Natural killer cell treated with Interleukin-12 subunit alpha and Interleukin-12 subunit beta and Interleukin-15 and Interleukin-18, amount 100 ng/mL, for 72 hours (primary cell): ENCODE measurements at regions not wholly inside any gene's neighbourhood (a gene's known extent, or its start where the extent isn't known, plus 50 kb on each side); places are given as distances from the start of the nearest gene placed in this dataset.
"Not testable (repeated sequence)": the region's sequence is repeated elsewhere in the genome, so short reads cannot be mapped to it uniquely, and the experiment has no call there.

Experiments
- ATAC-seq, 2 donors: fragments of 150-1000 bp; cut with Tn5 transposase in 1 of 2; sonication (Bioruptor Pico), chemical (Tn5 transposase) in 1 of 2; 2 replicates each; pipeline ENCODE4 v1.10.0; 2021
- DNase-seq: peaks from one replicate; pipeline ENCODE4 v3.0.0; 2022; ENCODE audit warnings: low spot score
- H3K27ac Mint-ChIP-seq, 2 donors: 1 replicate in 1 of 2; 2 replicates in 1 of 2; pipeline ENCODE4 v1.8.0; 2022; ENCODE audit warnings: mixed read lengths in 2 of 2, mild to moderate bottlenecking in 1 of 2, moderate library complexity in 1 of 2
- H3K27me3 Mint-ChIP-seq, 2 donors: 1 replicate in 1 of 2; 2 replicates in 1 of 2; pipeline ENCODE4 v1.8.0; 2022; ENCODE audit warnings: mixed read lengths in 2 of 2
- H3K36me3 Mint-ChIP-seq: one replicate; pipeline ENCODE4 v1.8.0; 2022; ENCODE audit warnings: mixed read lengths
- H3K4me1 Mint-ChIP-seq, 2 donors: 1 replicate in 1 of 2; 2 replicates in 1 of 2; pipeline ENCODE4 v1.8.0; 2022; ENCODE audit warnings: low read depth in 2 of 2, mixed read lengths in 2 of 2, mild to moderate bottlenecking in 1 of 2
- H3K4me3 Mint-ChIP-seq: one replicate; pipeline ENCODE4 v1.8.0; 2022; ENCODE audit warnings: mixed read lengths
- H3K9me3 Mint-ChIP-seq: 2 replicates; pipeline ENCODE4 v1.8.0; 2022; ENCODE audit warnings: mixed read lengths

DNA sequence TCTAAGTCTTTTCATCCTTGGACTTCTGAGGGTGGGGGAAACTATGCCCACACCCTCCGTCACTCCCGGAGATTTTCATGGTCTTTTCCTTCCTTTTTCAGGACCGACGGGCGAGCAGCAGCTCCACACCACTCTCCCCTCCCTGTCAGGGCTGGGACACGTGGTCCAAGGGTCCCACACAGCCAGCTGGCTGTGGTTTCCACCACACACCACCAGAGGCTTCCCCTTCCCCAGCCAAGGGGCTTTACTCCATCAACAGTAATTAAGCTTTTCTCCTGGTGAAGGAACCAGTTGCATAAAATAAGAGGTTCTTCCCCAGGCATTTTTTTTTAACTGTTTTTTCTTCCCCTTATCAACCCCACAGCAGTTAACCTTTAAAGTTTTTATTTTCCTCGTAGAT is 453.9 kb downstream of the GPAT3 start:
- peaks cover 7% of the 10 kb centered on the region for H3K9me3 Mint-ChIP-seq
- H3K4me1 Mint-ChIP-seq: no peaks in the 10 kb centered on the region
- no peak for DNase-seq
- H3K4me3 Mint-ChIP-seq: no peak overlapping the region
- no peak overlapping the region for H3K27ac Mint-ChIP-seq
- H3K36me3 Mint-ChIP-seq: no peaks in the 10 kb centered on the region
- no peak for ATAC-seq
- no peaks in the 10 kb centered on the region for H3K27me3 Mint-ChIP-seq

DNA sequence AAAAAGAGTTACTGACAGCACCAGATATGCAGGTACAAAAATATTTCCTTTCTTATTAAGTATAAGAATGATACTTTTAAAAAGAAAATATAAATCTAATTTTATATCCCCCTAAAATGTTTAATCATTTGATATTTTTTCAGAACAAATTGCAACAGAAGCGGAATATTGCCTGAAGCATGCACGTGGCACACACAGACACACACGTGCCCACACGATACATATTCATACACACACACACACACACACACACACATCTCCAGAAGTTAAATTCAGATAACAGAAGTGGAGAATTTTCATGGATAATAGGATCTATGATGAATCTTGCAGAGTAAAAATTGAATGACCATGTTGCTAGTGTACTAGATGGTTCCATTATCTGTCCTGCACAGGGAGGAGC is 445.2 kb downstream of the GPAT3 start:
- ATAC-seq (no peak), DNase-seq (no peak)
- peaks cover 3% of the 10 kb centered on the region for H3K9me3 Mint-ChIP-seq
- no peaks in the 10 kb centered on the region for H3K4me1 Mint-ChIP-seq
- no peaks in the 10 kb centered on the region for H3K36me3 Mint-ChIP-seq
- no peak overlapping the region for H3K4me3 Mint-ChIP-seq
- H3K27ac Mint-ChIP-seq: no peak overlapping the region
- H3K27me3 Mint-ChIP-seq: no peaks in the 10 kb centered on the region

DNA sequence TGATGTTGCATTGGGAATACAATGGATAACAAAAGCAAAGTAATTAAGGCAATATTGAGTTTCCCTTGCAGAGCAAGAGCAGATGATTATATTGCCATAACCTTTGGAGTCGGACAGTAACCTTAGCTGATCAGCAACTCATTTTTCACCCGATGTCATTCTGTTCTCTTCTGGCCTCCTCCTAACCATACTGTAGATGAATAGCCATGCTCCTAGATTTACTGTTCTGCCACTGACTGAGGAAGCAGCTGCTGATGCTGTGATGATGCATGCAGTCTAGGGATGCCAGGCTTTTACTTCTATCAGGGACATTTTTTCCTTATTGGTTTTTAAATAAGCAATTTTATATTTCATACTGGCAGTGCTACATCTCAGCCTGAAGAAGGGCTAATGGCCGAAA is 443.9 kb downstream of the GPAT3 start:
- H3K9me3 Mint-ChIP-seq: no peaks in the 10 kb centered on the region
- no peak overlapping the region for H3K27ac Mint-ChIP-seq
- ATAC-seq (no peak), DNase-seq (no peak)
- H3K4me3 Mint-ChIP-seq: no peak overlapping the region
- H3K36me3 Mint-ChIP-seq: no peaks in the 10 kb centered on the region
- H3K4me1 Mint-ChIP-seq: no peaks in the 10 kb centered on the region
- no peaks in the 10 kb centered on the region for H3K27me3 Mint-ChIP-seq

DNA sequence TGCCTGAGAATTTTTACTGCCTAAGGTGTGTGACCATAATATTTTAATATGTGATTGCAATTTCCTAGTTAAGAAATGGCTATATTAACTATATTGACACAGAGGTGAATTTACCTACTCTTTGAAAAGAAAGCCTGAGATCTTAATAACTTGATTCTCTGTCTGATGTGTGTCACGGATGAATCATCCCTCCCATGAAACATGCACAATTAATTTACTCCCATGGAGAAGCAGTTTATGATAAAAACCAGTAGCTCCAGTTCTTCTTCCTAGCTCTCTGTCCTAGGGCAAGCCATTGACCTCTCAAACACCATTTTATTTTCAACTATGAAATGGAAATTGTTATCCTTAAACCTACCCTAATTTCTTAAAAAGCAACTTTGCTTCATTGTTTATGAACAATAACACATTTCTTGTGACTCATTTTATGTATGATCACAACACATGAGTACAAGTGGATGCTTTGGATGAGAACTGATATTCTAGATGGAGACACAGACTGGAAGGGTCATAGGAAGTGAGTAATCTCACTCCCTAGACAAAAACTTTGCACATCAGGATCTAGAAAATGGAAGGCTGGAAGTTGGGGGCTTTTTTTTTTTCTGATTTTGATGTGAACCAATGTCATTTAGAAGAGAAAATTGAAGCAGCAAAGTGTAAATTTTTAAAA is 438.3 kb downstream of the GPAT3 start:
- Mint-ChIP-seq H3K9me3 (no peaks in the 10 kb centered on the region), H3K4me3 (no peak overlapping the region), H3K4me1 (no peaks in the 10 kb centered on the region), H3K36me3 (no peaks in the 10 kb centered on the region), H3K27ac (no peak overlapping the region), H3K27me3 (no peaks in the 10 kb centered on the region)
- ATAC-seq (no peak), DNase-seq (no peak)

DNA sequence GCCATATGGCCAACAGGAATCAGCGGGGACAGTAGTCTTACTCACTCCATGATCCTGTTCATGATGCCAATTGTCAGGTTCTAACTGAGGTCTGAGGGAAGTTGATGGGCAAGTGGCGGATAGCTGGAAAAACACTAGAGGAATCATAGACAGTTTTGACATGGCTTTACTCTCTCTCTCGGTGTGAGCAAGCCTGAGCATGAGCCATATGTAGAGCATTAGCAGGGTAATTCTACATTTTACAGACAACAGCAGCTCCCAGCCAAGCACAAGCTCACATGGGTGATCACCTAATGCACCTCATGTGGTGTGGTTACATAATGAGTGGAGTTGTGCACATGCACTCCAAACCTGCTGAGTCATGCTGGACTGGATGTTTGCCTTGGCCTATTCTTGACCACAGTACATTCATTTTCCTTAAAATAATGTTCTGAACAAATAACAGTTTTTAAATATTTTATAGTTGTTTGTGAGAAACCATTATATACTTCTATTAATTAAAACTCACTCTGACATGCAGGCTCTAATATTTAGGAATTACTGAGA is 429.2 kb downstream of the GPAT3 start:
- Mint-ChIP-seq H3K4me1 (no peaks in the 10 kb centered on the region), H3K9me3 (peaks cover 6% of the 10 kb centered on the region), H3K27ac (no peak overlapping the region), H3K4me3 (no peak overlapping the region), H3K36me3 (no peaks in the 10 kb centered on the region), H3K27me3 (no peaks in the 10 kb centered on the region)
- DNase-seq (no peak), ATAC-seq (no peak)

DNA sequence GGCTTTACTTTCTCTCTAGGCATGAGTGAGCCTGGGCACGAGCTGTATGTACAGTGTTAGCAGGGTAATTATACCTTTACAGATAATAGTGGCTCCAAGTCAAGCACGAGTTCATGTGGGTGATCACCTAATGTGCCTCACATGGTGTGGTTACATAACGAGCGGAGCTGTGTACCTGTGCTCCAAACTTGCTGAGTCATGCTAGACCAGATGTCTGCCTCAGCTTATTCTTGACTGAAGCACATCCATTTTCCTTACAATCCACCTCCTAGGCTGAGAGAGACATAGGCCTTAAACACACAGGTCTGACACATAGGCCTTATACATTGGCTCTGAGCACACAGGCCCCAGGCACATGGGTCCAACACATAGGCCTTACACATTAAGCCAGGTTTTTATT is 426.6 kb downstream of the GPAT3 start:
- H3K27me3 Mint-ChIP-seq: no peaks in the 10 kb centered on the region
- ATAC-seq (no peak), DNase-seq (no peak)
- no peaks in the 10 kb centered on the region for H3K4me1 Mint-ChIP-seq
- H3K4me3 Mint-ChIP-seq: no peak overlapping the region
- peaks cover 4% of the 10 kb centered on the region for H3K9me3 Mint-ChIP-seq
- H3K27ac Mint-ChIP-seq: no peak overlapping the region
- no peaks in the 10 kb centered on the region for H3K36me3 Mint-ChIP-seq

DNA sequence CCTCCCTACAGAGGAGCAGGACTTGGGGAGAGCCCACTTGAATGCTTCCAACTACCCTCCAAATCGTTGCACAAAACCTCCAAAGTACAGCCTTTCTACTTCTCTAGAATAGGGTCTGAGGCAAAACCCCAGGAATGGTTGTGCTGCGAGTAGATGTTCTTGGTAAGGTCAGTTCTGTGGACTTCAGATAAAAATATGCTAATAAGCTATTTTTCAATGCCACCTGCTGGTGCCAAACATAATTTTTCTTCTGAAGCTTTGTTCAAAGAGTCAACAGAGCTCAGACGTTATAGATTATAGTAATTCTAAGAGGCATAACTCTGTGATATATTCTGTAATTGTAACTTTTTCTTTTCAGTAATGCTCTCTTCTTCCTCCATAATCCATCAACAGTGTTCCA is 425.7 kb downstream of the GPAT3 start:
- Mint-ChIP-seq H3K36me3 (no peaks in the 10 kb centered on the region), H3K27ac (no peak overlapping the region), H3K4me3 (no peak overlapping the region)

DNA sequence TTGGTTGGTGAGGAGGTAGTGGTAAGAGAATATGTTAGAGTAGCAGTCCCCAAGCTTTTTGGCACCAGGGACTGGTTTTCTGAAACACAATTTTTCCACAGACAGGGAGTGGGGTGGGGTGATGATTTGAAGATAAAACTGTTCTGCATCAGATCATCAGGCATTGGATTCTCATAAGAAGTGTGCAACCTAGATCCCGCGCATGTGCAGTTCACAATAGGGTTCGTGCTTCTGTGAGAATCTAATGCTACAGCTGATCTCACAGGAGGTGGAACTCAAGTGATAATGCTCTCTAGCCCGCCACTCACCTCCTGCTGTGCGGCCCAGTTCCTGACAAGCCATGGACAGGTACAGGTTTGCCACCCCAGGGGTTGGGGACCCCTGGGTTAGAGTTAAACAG is 423.3 kb downstream of the GPAT3 start:
- Mint-ChIP-seq H3K4me1 (no peaks in the 10 kb centered on the region), H3K9me3 (peaks cover 17% of the 10 kb centered on the region), H3K36me3 (no peaks in the 10 kb centered on the region), H3K27me3 (no peaks in the 10 kb centered on the region), H3K27ac (no peak overlapping the region), H3K4me3 (no peak overlapping the region)
- ATAC-seq: no peak
- DNase-seq: no peak

More for the DNA sequence above, 425.7 kb downstream of the GPAT3 start:
- DNase-seq: no peak
- Mint-ChIP-seq H3K4me1 (no peaks in the 10 kb centered on the region), H3K27me3 (no peaks in the 10 kb centered on the region), H3K9me3 (peaks cover 10% of the 10 kb centered on the region)
- no peak for ATAC-seq

DNA sequence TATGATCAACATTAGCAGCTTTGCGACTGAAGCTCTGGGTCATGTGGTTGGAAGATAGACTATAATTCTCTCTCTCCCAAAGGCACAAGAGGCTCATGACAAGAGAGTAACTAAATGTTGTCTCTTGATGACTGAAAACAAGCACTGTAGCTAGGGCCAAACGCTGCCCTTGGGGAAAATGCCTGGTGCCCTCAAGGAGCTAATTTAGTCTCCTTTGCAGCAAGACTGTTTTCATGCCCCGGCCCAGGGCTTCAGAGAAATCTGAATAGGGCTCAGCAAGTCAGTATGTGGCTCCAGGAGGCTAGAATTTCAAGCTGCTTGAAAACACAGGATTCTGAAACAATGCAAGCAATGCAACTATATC is 411.9 kb downstream of the GPAT3 start:
- H3K4me1 Mint-ChIP-seq: no peaks in the 10 kb centered on the region
- no peaks in the 10 kb centered on the region for H3K36me3 Mint-ChIP-seq
- ATAC-seq: no peak
- no peak for DNase-seq
- no peak overlapping the region for H3K27ac Mint-ChIP-seq
- H3K9me3 Mint-ChIP-seq: no peaks in the 10 kb centered on the region
- no peak overlapping the region for H3K4me3 Mint-ChIP-seq
- no peaks in the 10 kb centered on the region for H3K27me3 Mint-ChIP-seq

DNA sequence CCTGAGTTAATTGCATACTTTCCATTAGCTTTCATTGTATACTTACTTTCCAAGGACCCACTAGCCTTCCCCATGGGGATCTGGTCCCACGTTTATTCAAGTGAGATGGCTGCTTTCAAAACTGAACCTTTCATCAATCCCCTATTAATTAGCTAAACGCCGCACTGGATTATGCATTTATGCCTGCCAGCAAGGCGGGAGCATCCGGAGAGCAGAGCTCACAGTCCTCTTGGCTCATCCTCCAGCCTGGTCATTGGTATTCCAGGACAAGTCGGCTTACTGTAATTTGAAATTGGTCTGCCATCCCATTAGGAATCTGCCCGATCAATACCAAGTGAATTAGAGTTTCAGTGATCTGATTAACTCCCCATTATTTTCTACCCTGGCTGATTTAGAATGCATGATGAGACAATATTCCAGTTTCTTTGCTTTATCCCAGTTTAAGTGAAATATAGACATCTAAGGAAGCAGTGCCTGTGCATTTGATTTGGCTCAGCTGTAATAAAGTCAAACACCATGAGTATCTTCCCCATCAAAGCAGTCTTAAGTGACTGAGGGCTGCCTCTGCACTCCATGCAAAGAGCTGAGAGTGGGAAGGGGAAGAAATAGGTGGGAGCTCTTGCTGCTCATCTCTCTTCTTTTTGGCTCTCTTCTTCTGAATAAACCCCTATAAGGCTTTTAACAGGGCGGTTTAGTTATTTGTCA is 411.4 kb downstream of the GPAT3 start:
- no peaks in the 10 kb centered on the region for H3K27me3 Mint-ChIP-seq
- no peaks in the 10 kb centered on the region for H3K9me3 Mint-ChIP-seq
- H3K36me3 Mint-ChIP-seq: no peaks in the 10 kb centered on the region
- H3K4me3 Mint-ChIP-seq: no peak overlapping the region
- DNase-seq (no peak), ATAC-seq (no peak)
- H3K27ac Mint-ChIP-seq: no peak overlapping the region
- no peaks in the 10 kb centered on the region for H3K4me1 Mint-ChIP-seq

DNA sequence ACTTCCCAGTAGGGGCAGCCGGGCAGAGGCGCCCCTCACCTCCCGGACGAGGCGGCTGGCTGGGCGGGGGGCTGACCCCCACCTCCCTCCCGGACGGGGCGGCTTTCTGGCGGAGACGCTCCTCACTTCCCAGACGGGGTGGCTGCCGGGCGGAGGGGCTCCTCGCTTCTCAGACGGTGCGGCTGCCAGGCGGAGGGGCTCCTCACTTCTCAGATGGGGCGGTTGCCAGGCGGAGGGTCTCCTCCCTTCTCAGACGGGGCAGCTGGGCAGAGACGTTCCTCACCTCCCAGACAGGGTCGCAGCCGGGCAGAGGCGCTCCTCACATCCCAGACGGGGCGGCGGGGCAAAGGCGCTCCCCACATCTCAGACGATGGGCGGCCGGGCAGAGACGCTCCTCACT is 407.8 kb downstream of the GPAT3 start:
- not testable (repeated sequence) for H3K27me3 Mint-ChIP-seq, H3K27ac Mint-ChIP-seq, DNase-seq, H3K36me3 Mint-ChIP-seq, H3K4me1 Mint-ChIP-seq, H3K9me3 Mint-ChIP-seq, ATAC-seq, H3K4me3 Mint-ChIP-seq

DNA sequence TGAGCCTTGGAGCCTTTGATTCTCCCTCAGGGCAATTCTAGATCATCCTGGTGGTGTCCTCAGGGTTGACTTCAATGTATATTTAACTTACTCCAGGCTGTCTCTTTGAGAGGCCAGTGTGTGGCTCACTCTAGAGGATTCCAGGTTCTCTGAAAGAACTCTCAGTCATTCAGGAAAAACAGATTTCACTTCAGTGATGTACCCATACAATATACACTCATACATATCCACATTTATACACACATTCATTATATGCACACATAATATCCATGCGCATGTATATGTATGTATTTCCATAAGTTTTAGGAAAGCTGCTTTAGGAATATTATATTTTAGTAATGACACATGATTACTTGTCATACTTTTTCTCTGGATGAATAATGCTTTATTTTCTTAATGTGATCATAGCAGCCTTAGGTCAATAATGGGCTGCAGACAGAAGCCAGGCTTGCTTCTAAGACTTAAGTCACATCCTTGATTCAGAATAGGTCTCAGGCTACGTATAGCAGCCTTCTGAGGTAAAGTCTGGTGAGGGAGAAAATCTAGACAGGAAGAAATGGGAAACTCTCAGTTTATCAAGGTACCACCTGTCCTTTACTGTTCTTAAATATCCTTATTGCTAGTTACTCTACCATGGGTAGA is 397.0 kb downstream of the GPAT3 start:
- no peaks in the 10 kb centered on the region for H3K27me3 Mint-ChIP-seq
- H3K9me3 Mint-ChIP-seq: no peaks in the 10 kb centered on the region
- ATAC-seq (no peak), DNase-seq (no peak)
- H3K4me1 Mint-ChIP-seq: no peaks in the 10 kb centered on the region
- H3K27ac Mint-ChIP-seq: no peak overlapping the region
- H3K4me3 Mint-ChIP-seq: no peak overlapping the region
- H3K36me3 Mint-ChIP-seq: no peaks in the 10 kb centered on the region

DNA sequence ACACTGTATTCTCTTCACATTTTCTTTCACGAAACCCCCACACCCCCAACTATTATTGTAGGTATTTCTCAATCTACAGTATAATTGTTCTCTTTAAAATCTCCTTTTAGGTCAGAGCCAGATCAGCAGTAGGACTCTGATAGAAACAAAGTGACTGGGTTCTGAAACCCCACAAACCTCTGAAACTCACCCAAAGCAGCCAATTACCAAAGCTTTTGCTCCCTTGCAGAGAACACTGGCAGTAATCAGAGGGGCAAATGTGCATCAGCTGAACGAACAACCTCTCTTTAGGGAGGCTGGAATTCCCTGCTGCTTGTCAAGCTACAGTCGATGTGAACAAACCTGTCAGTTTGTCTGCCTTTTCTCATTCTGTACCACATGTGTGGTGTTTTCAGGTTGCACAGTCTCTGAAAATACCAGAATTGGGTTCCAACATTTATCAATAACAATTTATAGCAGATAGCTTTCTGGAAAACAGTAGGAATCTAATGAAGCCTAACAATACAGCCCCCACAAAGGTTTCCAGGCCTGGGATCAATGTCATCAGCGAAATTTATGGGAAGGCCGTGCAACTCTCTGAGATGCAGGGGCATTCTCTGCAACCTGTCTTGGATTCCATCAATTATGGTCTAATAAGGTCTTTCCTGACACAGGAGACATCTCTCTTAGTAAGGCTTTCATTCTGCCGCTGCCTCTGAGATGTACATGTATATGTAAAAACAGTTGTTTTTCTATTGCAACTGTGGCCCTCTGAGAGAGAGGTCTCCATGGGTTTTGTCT is 395.9 kb downstream of the GPAT3 start:
- no peaks in the 10 kb centered on the region for H3K36me3 Mint-ChIP-seq
- H3K9me3 Mint-ChIP-seq: no peaks in the 10 kb centered on the region
- H3K4me1 Mint-ChIP-seq: no peaks in the 10 kb centered on the region
- no peak for DNase-seq
- H3K27me3 Mint-ChIP-seq: no peaks in the 10 kb centered on the region
- no peak overlapping the region for H3K27ac Mint-ChIP-seq
- no peak for ATAC-seq
- H3K4me3 Mint-ChIP-seq: no peak overlapping the region

DNA sequence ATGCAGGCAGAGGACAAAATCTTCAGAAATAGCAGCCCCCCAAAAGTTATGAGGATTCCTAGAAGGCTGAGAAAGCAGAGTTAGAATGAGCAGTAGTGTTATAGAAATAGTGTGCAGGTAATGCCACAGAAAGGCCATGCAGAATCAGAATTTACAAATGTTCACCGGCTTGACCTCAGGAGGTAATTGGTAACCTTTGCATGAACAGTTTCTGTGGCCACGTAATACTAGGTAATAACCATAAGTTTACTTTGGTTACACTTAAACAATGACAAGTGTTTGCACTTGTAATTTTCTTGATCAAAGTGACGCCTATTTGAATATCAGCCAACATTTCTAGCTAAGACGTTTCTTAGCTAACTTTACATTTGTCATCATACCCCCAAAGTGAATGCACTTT is 393.6 kb downstream of the GPAT3 start:
- H3K4me3 Mint-ChIP-seq: no peak overlapping the region
- ATAC-seq: no peak
- no peaks in the 10 kb centered on the region for H3K36me3 Mint-ChIP-seq

More for the DNA sequence above, 393.6 kb downstream of the GPAT3 start:
- DNase-seq: no peak
- Mint-ChIP-seq H3K9me3 (no peaks in the 10 kb centered on the region), H3K27ac (no peak overlapping the region), H3K27me3 (no peaks in the 10 kb centered on the region), H3K4me1 (no peaks in the 10 kb centered on the region)
